Hepatocyte (in vitro differentiated cells): ENCODE measurements at regions not wholly inside any gene's neighbourhood (a gene's known extent, or its start where the extent isn't known, plus 50 kb on each side); places are given as distances from the start of the nearest gene placed in this dataset.

ENCODE experiments used
- CTCF ChIP-seq: fragments of 200-600 bp; sonication (generic); IDR thresholded peaks from 2 replicates; pipeline ENCODE4 v1.5.1; 2016; ENCODE audit warnings: antibody characterized with exemption, mild to moderate bottlenecking; ENCODE audit not compliant: poor library complexity
- EZH2 ChIP-seq: fragments of 200-600 bp; sonication (generic); IDR thresholded peaks from 2 replicates; pipeline ENCODE4 v1.6.1; 2016; ENCODE audit warnings: antibody characterized with exemption, mild to moderate bottlenecking, borderline replicate concordance

DNA sequence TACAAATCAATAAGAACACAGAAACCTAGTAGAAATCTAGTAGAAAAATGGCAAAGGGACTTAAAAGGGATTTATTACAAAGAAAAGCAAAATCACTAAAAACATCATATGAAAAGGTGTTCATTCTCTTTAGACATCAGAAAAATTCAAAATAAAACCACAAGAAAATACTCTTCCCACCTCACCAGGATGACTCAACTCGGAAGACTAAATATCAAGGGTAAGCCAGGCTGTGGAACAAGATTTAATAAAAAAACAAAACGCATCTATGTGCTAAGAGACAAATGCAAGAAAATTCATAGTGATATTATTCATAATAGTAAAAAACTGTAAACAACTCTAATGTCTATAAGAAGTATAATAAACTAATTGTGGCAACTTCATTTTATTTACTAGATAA lies 181.6 kb upstream of the GHR start:
- no peak for TF ChIP-seq CTCF
- TF ChIP-seq EZH2, result no peak
